Glutamatergic neuron (in vitro differentiated cells): ENCODE measurements at regions not wholly inside any gene's neighbourhood (a gene's known extent, or its start where the extent isn't known, plus 50 kb on each side); places are given as distances from the start of the nearest gene placed in this dataset.

Experiments
- DNase-seq: peaks from one replicate; pipeline ENCODE4 v3.0.0; 2022
- H3K27ac Mint-ChIP-seq: one replicate; pipeline ENCODE4 v1.8.0; 2020; ENCODE audit warnings: mild to moderate bottlenecking, mixed read lengths, inconsistent platforms; ENCODE audit not compliant: unreplicated experiment
- H3K27me3 Mint-ChIP-seq: one replicate; pipeline ENCODE4 v1.8.0; 2020; ENCODE audit warnings: mild to moderate bottlenecking, moderate library complexity, mixed read lengths, inconsistent platforms; ENCODE audit not compliant: unreplicated experiment
- H3K36me3 Mint-ChIP-seq: one replicate; pipeline ENCODE4 v1.8.0; 2020; ENCODE audit warnings: mild to moderate bottlenecking, mixed read lengths, inconsistent platforms; ENCODE audit not compliant: unreplicated experiment
- H3K4me1 Mint-ChIP-seq: one replicate; pipeline ENCODE4 v1.8.0; 2020; ENCODE audit warnings: mild to moderate bottlenecking, low read depth, mixed read lengths, inconsistent platforms; ENCODE audit not compliant: unreplicated experiment
- H3K4me3 Mint-ChIP-seq: one replicate; pipeline ENCODE4 v1.8.0; 2020; ENCODE audit warnings: mild to moderate bottlenecking, mixed read lengths, inconsistent platforms; ENCODE audit not compliant: unreplicated experiment
- H3K9me3 Mint-ChIP-seq: one replicate; pipeline ENCODE4 v1.8.0; 2020; ENCODE audit warnings: mild to moderate bottlenecking, moderate library complexity, mixed read lengths, inconsistent platforms; ENCODE audit not compliant: unreplicated experiment
- CTCF ChIP-seq: fragments of 200-600 bp; sonication (generic); IDR thresholded peaks from one replicate; pipeline ENCODE4 v1.5.0; 2021; ENCODE audit not compliant: partially characterized antibody, unreplicated experiment

- H3K27me3 Mint-ChIP-seq, result no peaks in the 10 kb centered on the region
- H3K27ac Mint-ChIP-seq, result no peak overlapping the region
- H3K4me1 Mint-ChIP-seq, result no peaks in the 10 kb centered on the region
- DNase-seq, result no peak
- no peaks in the 10 kb centered on the region for H3K9me3 Mint-ChIP-seq
- TF ChIP-seq CTCF, result no peak
- H3K4me3 Mint-ChIP-seq, result no peak overlapping the region
- H3K36me3 Mint-ChIP-seq, result no peaks in the 10 kb centered on the region
Observed at GRCh38 chr1:190595438-190595837, 117.8 kb upstream of the BRINP3 start.

- Mint-ChIP-seq H3K36me3 (no peaks in the 10 kb centered on the region), H3K4me1 (no peaks in the 10 kb centered on the region), H3K27ac (no peak overlapping the region), H3K4me3 (no peak overlapping the region), H3K9me3 (peaks cover 2% of the 10 kb centered on the region), H3K27me3 (no peaks in the 10 kb centered on the region)
- TF ChIP-seq CTCF, result no peak
- DNase-seq, result no peak
Observed at GRCh38 chr1:190597294-190597693, 119.6 kb upstream of the BRINP3 start.

- Mint-ChIP-seq H3K4me3 (no peak overlapping the region), H3K27me3 (no peaks in the 10 kb centered on the region), H3K27ac (no peak overlapping the region), H3K4me1 (no peaks in the 10 kb centered on the region), H3K9me3 (peaks cover 2% of the 10 kb centered on the region), H3K36me3 (no peaks in the 10 kb centered on the region)
- no peak for TF ChIP-seq CTCF
- no peak for DNase-seq
Observed at GRCh38 chr1:190599670-190600069, 122.0 kb upstream of the BRINP3 start.

GRCh38 chr1:190602325-190602724 is 124.7 kb upstream of the BRINP3 start:
- no peak for TF ChIP-seq CTCF
- no peaks in the 10 kb centered on the region for H3K4me1 Mint-ChIP-seq
- peaks cover 2% of the 10 kb centered on the region for H3K9me3 Mint-ChIP-seq
- no peaks in the 10 kb centered on the region for H3K27me3 Mint-ChIP-seq
- no peak for DNase-seq
- no peaks in the 10 kb centered on the region for H3K36me3 Mint-ChIP-seq
- H3K4me3 Mint-ChIP-seq, result no peak overlapping the region
- H3K27ac Mint-ChIP-seq, result no peak overlapping the region

- no peak for TF ChIP-seq CTCF
- no peak overlapping the region for H3K27ac Mint-ChIP-seq
- no peaks in the 10 kb centered on the region for H3K9me3 Mint-ChIP-seq
- H3K27me3 Mint-ChIP-seq, result no peaks in the 10 kb centered on the region
- DNase-seq, result no peak
- no peaks in the 10 kb centered on the region for H3K4me1 Mint-ChIP-seq
- no peak overlapping the region for H3K4me3 Mint-ChIP-seq
- no peaks in the 10 kb centered on the region for H3K36me3 Mint-ChIP-seq
Observed at GRCh38 chr1:190608282-190608681, 130.6 kb upstream of the BRINP3 start.
